ENCODE measurements at regions not wholly inside any gene's neighbourhood (a gene's known extent, or its start where the extent isn't known, plus 50 kb on each side); places are given as distances from the start of the nearest gene placed in this dataset.

DNA sequence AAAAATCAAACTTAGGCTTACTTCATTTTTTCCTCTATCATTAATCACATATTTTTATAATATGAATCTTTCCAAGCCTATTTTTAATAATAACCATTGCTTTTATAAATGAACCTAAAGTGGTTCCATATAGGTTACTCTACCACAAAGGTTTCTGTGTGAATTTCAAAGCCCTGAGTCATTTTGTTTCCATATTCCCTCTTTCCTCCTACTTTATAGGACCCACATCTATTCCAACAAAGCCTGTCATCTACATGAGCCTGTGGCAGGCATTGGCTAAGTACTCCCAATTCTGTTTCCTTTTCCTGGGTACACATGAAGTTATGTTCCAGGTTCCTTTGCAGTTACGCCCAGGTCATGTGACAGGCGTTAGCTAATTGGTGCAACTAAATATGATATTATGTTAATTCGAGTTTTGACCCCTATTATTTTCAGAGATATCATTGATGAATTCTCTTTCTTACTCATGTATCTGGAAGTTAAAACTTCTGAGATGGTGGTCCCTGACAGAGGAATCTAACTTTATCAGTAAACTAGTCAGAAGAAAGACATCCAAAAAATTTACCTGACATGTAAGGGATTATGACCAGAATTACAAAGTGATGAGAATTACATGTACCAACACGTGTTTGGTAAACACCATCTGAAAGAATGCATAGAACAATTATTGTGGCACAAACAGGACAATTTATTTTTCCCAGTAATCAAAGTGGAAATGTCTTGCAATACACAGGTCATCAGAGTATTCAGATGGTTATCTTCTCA is 1264.0 kb upstream of the CNTN5 start:
- Mint-ChIP-seq H3K4me3 (no peak overlapping the region), H3K9me3 (no peaks in the 10 kb centered on the region), H3K4me1 (ENCODE audit: low read depth) (peaks cover 37% of the 10 kb centered on the region), H3K27me3 (ENCODE audit: insufficient read depth) (no peaks in the 10 kb centered on the region; the same call in 1 of the 2 replicates), H3K27ac (no peak overlapping the region), H3K36me3 (ENCODE audit: low read depth) (no peaks in the 10 kb centered on the region)
- no peak for DNase-seq
- TF ChIP-seq, protein P1, sequence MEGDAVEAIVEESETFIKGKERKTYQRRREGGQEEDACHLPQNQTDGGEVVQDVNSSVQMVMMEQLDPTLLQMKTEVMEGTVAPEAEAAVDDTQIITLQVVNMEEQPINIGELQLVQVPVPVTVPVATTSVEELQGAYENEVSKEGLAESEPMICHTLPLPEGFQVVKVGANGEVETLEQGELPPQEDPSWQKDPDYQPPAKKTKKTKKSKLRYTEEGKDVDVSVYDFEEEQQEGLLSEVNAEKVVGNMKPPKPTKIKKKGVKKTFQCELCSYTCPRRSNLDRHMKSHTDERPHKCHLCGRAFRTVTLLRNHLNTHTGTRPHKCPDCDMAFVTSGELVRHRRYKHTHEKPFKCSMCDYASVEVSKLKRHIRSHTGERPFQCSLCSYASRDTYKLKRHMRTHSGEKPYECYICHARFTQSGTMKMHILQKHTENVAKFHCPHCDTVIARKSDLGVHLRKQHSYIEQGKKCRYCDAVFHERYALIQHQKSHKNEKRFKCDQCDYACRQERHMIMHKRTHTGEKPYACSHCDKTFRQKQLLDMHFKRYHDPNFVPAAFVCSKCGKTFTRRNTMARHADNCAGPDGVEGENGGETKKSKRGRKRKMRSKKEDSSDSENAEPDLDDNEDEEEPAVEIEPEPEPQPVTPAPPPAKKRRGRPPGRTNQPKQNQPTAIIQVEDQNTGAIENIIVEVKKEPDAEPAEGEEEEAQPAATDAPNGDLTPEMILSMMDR (IDR thresholded peaks at IDR 0.05) = no peak

DNA sequence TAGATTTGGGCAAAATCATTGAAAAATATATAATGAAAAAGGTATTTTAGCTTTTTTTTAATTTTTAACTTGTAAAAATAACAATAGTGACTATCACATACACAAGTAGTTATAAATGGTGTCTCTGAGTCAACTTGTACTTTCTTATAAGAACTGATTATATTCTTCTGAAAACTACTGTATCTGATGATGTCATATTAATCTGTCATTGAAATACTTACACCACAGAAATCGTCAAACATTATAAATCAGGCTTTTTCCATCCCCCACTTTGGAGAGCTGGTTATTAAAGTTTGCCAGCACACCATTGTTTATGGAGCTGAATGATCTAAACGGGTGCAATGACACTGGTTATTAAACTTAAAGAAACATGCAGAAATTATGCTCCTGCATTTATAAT is 1259.6 kb upstream of the CNTN5 start:
- TF ChIP-seq, protein P1 (IDR thresholded peaks at IDR 0.05) = no peak
- H3K4me1 Mint-ChIP-seq (ENCODE audit: low read depth) = peaks cover 25% of the 10 kb centered on the region
- H3K4me3 Mint-ChIP-seq = no peak overlapping the region
- no peak for DNase-seq
- H3K36me3 Mint-ChIP-seq (ENCODE audit: low read depth) = no peaks in the 10 kb centered on the region
- H3K27ac Mint-ChIP-seq = no peak overlapping the region
- H3K9me3 Mint-ChIP-seq = no peaks in the 10 kb centered on the region
- no peaks in the 10 kb centered on the region; the same call in 1 of the 2 replicates for H3K27me3 Mint-ChIP-seq (ENCODE audit: insufficient read depth)

DNA sequence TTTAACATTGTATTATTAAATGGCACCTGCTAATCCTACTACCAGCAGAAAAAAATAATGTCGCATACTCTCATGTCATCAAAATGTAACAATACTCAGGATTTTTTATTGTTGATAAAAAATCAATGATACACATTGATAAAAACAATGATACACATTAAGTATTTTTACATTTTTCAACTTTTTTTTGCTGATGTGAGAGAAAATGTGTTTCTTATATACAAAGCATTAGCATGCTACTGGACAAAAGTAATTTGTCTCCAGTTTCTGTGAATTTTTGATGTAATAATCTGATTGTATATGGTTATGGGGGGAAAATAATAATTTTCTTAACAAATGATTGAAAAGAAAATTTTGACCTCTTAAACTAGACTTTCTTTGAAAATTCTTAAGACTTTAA is 1256.6 kb upstream of the CNTN5 start:
- no peaks in the 10 kb centered on the region for H3K36me3 Mint-ChIP-seq (ENCODE audit: low read depth)
- H3K27ac Mint-ChIP-seq = no peak overlapping the region
- DNase-seq = no peak
- TF ChIP-seq, protein P1 (IDR thresholded peaks at IDR 0.05) = no peak
- no peaks in the 10 kb centered on the region for H3K9me3 Mint-ChIP-seq
- H3K4me3 Mint-ChIP-seq = no peak overlapping the region
- H3K4me1 Mint-ChIP-seq (ENCODE audit: low read depth) = peaks cover 10% of the 10 kb centered on the region; the same call in 1 of the 2 replicates
- no peaks in the 10 kb centered on the region for H3K27me3 Mint-ChIP-seq (ENCODE audit: insufficient read depth)

DNA sequence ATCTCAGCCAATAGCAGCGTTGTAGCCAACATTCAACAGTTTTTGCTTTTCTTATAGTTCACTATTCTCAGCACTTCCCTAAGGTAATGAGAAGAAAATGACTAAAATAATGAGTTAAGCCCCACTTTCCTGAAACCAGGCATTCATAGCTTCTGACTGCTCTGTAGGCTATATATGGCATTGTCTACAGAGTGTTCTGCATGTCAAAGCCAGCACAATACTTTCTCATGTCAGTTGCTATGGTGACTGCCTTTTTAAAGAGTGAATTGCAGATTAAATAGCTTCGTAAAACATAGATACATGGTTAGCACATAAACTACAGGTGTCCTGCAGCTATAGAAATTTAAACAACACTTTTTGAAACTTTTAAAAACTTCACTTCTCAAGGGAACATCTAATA is 1256.1 kb upstream of the CNTN5 start:
- DNase-seq = no peak
- Mint-ChIP-seq H3K27ac (no peak overlapping the region), H3K36me3 (ENCODE audit: low read depth) (no peaks in the 10 kb centered on the region), H3K9me3 (no peaks in the 10 kb centered on the region), H3K4me1 (ENCODE audit: low read depth) (peaks cover 10% of the 10 kb centered on the region; the same call in 1 of the 2 replicates), H3K27me3 (ENCODE audit: insufficient read depth) (no peaks in the 10 kb centered on the region), H3K4me3 (no peak overlapping the region)
- TF ChIP-seq, protein P1 (IDR thresholded peaks at IDR 0.05) = no peak

DNA sequence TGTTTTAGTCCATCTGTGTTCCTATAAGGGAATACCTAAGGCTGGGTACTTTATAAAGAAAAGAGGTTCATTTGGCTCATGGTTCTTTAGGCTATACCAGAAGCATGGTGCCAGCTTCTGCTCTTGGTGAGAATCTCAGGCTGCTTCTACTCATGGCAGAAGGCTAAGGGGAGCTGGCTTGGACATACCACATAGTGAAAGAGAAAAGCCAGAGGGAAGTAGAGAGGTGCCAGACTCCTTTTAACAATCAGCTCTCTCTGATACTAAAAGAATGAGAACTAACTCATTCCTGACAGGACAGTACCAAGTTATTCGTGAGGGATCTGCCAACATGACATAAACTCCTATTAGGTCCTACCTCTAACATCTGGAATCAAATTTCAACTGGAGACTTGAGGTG is 1250.2 kb upstream of the CNTN5 start:
- Mint-ChIP-seq H3K4me3 (no peak overlapping the region), H3K9me3 (no peaks in the 10 kb centered on the region), H3K27me3 (ENCODE audit: insufficient read depth) (no peaks in the 10 kb centered on the region), H3K4me1 (ENCODE audit: low read depth) (peaks cover 6% of the 10 kb centered on the region; the same call in 1 of the 2 replicates), H3K27ac (no peak overlapping the region), H3K36me3 (ENCODE audit: low read depth) (no peaks in the 10 kb centered on the region)
- no peak for DNase-seq
- TF ChIP-seq, protein P1 (IDR thresholded peaks at IDR 0.05) = no peak
